GM21447 (cell line): ENCODE measurements at regions not wholly inside any gene's neighbourhood (a gene's known extent, or its start where the extent isn't known, plus 50 kb on each side); places are given as distances from the start of the nearest gene placed in this dataset.
"Not testable (repeated sequence)": the region's sequence is repeated elsewhere in the genome, so short reads cannot be mapped to it uniquely, and the experiment has no call there.

Experiments
- ATAC-seq: cut with Tn5 transposase; IDR thresholded peaks from one replicate; pipeline ENCODE4 v1.9.1; 2021; ENCODE audit not compliant: unreplicated experiment

- peak; percentile 50 for ATAC-seq
Measured at GRCh38 chr9:109972026-109972882, 192.3 kb downstream of the PALM2AKAP2 start.

- ATAC-seq: no peak
Measured at GRCh38 chr9:109973336-109973735, 193.3 kb downstream of the PALM2AKAP2 start.

DNA sequence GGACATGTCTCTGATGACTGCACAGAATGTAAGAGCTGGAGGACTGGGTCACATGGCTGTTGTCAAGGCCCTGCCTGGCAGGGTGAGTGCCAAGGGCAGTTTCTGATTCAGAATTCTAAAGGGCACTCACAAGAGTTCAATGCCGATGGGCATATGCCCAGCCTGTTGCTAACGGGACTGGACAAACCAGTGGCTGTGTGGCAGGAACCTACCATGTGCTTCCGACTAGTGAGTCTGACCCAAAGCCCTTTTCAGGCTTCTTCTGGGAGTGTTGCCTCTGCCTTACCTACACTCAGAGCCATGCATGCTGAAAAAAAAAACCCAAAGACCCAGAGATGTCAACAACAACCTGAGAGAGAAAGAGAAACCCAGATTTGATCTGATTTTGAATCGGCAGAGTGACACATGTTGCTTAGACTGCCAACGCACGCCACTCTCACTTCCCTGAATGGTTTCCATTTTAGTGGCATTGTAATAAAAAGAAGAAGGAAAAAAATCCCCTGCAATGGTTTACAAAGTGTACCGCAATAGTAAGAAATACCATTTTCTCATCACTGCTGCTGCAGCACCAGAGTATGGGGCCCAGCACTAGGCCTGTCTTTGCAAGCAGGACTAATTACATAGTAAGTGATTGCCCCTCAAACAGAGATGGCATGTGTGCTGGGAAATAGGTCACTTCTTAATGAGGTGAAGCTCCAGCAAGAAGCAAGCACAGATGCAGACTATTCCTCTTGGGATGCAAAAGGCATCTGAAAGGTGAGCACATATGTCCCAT lies 194.3 kb downstream of the PALM2AKAP2 start:
- peak; percentile 77 for ATAC-seq

- peak; percentile 11 for ATAC-seq
Measured at GRCh38 chr9:109974918-109975276, 194.9 kb downstream of the PALM2AKAP2 start.

DNA sequence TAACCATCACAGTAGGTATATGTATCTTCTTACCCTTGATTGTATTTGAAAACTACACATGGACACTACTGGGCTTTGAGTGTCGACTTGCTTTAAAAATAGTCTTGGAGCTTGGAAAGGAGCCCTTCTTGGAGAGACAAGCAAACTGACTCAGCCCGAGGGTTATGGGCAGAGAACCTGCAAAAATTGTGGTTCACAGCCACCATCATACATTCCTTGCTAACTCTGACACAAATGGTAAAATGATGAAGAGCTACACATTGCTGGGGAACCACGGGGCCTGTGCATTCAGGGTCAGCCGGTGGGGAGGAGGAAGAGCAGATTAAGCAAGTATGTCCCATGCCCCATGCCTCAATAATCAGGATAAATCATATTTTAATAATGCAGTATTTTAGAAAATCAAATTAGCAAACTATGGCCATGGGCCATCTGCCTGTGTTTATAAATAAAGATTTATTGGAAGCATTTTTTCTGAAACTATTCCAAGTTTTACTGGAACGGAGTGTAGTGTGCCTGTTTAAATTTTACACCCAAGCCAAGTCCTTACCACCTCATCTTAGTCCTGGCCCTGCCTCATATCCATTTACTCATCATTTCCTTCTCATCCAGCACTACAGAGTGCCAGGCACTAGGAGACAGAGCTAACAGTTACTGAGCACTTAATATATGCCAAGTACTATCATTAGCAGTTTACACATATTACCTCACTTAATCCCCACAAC lies 195.7 kb downstream of the PALM2AKAP2 start:
- ATAC-seq: no peak

DNA sequence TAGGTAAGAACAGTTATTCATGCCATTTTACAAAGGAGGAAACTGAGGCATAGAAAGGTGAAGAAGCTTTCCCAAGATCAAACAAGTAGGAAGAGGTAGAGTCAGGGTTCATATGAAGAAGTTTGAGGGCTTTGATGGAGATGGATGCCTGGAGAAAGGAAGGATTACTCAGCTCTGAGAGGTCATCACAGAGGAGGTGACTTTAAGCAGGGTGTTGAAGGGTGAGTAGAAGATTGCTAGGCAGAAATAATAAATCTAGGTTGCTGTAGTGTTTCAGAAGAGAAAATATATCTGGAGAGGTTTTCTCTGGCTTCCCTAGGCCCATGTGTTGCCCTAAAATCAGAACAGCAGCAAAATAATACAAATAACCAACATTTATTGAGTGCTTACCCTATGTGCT lies 196.3 kb downstream of the PALM2AKAP2 start:
- ATAC-seq: no peak

- ATAC-seq: no peak
Measured at GRCh38 chr9:109977521-109977920, 197.5 kb downstream of the PALM2AKAP2 start.

DNA sequence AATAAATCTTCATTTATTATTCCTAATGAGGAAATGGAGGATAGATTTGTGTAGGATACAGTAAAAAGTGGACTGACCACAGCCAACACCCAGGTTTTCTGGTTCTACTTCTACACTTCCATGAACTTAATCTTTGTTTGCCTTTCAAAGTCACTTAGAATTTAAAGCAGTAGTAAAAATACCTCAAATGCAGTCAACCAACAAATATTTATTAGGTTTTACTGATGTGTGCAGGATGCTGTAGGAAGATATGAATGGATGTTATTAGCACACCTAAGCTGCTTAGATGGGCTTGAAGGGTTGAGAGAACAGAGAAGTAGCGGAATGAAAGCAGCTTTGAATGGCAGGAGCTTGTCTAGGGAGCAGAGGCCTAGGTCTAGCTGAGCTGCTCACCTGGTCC lies 201.1 kb downstream of the PALM2AKAP2 start:
- no peak for ATAC-seq

- no peak for ATAC-seq
Measured at GRCh38 chr9:109986521-109986991, 206.6 kb downstream of the PALM2AKAP2 start.

DNA sequence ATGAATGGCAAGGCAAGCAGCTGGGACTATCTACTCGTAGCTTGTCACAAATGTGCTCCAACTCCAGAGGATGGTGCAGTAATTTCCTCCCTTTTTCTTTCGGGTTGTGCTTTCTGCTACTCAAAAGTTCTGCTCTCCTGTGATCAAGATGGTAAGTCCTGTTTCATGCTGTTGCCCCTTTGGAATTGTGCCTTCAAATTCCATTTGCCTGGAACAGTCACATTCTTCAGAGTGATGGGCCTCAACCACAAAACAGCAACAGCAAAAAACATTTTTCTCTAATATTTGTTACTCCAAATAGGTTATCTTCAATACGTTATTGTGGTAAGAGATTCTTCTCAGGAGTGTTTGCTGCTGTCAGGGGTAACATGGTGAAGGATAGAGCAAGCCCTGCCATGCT lies 209.3 kb downstream of the PALM2AKAP2 start:
- ATAC-seq: no peak

DNA sequence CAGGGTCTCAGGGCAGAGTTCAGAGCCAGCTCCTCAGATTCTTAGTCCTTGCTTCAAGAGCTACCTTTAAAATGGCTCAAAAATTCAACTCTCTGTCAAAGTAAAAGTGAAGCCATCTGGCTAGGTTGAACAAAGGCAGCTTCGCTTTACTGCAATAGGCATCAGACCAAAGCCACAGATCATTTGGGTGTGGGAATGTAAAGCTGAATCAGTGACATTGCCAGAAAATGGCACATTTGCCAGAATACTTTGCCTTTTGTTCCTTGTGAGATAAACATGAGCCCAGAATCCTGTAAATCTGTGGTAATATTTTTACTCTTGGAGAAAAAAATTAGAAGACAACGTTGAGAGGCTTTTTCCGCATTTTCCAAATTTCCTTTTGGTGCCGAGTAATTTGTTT lies 210.5 kb downstream of the PALM2AKAP2 start:
- ATAC-seq: no peak

GRCh38 chr9:109992293-109992692 lies 212.3 kb downstream of the PALM2AKAP2 start:
- no peak for ATAC-seq

DNA sequence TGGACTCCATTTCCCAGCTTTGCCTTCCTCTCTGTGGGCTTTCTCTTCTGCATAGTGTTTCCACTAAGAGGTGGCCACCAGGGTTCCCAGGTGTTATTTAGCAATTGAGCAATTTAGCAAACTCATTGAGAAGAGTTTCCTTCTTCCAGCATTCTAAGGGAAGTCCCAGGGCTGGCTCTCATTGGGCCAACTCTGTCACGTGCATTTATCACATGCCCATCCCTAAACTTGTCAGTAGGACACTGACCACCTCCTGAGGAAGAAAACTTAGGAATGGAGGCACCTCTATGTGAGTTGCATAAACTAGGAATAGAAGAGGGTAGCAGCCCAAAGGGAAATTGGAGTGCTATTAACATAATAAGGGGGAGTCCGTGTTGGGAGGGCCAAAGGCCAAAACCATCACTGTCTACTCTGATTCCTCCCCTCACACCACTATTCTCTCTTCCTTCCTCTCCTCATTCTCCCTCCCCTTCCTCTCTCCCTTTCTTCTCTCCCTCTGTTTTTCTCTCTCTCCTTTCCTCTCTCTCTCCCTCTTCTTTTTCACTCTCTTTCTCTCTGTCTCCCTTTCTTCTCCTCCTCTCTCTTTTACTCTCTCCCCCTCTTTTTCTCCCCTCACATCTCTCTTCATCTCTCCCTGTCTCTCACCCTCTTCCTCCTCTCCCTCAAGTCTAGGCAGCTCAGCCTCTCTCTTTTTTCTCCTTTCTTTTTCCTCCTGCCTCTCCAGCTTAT lies 213.4 kb downstream of the PALM2AKAP2 start:
- no peak for ATAC-seq

- no peak for ATAC-seq
Measured at GRCh38 chr9:109994141-109994540, 213.8 kb downstream of the C9orf152 start.

- ATAC-seq: no peak
Measured at GRCh38 chr9:109996936-109997580, 210.9 kb downstream of the C9orf152 start.

GRCh38 chr9:109997682-109998081 lies 210.3 kb downstream of the C9orf152 start:
- no peak for ATAC-seq

DNA sequence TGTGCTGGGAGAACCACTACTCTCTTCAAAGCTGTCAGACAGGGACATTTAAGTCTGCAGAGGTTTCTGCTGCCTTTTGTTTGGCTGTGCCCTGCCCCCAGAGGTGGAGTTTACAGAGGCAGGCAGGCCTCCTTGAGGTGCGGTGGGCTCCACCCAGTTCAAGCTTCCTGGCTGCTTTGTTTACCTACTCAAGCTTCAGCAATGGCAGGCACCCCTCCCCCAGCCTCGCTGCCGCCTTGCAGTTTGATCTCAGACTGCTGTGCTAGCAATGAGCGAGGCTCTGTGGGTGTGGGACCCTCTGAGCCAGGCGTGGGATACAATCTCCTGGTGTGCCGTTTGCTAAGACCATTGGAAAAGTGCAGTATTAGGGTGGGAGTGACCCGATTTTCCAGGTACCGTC lies 202.4 kb downstream of the C9orf152 start:
- ATAC-seq: not testable (repeated sequence)

GRCh38 chr9:110006657-110007056 lies 201.3 kb downstream of the C9orf152 start:
- ATAC-seq: no peak

GRCh38 chr9:110007477-110008270 lies 200.3 kb downstream of the C9orf152 start:
- ATAC-seq: peak; percentile 83
